ENCODE measurements at regions not wholly inside any gene's neighbourhood (a gene's known extent, or its start where the extent isn't known, plus 50 kb on each side); places are given as distances from the start of the nearest gene placed in this dataset.

DNA sequence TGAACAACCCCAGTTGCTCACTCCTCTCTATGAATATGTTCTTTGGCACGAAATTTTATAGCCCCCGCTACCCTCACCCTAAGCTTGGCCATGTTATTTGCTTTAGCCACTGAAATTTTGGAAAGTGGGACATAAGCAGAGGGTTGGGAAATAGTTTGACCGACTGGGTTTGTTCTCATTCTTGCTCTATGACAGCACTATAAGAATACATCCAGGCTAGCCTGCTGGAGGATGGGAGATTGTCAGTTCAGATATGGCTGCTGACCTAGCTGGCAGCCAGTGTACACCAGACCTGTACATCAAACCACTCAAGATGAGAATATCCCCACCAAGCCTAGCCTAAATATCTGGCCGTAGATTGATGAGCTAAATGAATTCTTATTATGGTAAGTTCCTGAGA is 298.1 kb downstream of the PDGFC start:
- ChIA-PET CTCF (no interaction called here), POLR2A (no interaction called here)
- TF ChIP-seq, protein P1, sequence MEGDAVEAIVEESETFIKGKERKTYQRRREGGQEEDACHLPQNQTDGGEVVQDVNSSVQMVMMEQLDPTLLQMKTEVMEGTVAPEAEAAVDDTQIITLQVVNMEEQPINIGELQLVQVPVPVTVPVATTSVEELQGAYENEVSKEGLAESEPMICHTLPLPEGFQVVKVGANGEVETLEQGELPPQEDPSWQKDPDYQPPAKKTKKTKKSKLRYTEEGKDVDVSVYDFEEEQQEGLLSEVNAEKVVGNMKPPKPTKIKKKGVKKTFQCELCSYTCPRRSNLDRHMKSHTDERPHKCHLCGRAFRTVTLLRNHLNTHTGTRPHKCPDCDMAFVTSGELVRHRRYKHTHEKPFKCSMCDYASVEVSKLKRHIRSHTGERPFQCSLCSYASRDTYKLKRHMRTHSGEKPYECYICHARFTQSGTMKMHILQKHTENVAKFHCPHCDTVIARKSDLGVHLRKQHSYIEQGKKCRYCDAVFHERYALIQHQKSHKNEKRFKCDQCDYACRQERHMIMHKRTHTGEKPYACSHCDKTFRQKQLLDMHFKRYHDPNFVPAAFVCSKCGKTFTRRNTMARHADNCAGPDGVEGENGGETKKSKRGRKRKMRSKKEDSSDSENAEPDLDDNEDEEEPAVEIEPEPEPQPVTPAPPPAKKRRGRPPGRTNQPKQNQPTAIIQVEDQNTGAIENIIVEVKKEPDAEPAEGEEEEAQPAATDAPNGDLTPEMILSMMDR (IDR thresholded peaks at IDR 0.05; ENCODE audit: control extremely low read depth, extremely low read depth, low read depth, missing control alignments), result no peak
- DNase-seq (ENCODE audit: extremely low spot score), result no peak

- no peak for DNase-seq (ENCODE audit: extremely low spot score)
- POLR2A ChIA-PET, result no interaction called here
- CTCF ChIA-PET, result interaction anchor here (1.0 to 1.3 kb wide), 2 partner anchors 10 to 12 kb away, joined by 3 to 4 read pairs; no protein-coding TSS in a partner anchor
- TF ChIP-seq, protein P1 (IDR thresholded peaks at IDR 0.05; ENCODE audit: control extremely low read depth, extremely low read depth, low read depth, missing control alignments), result no peak
Measured at GRCh38 chr4:156672492-156673305, 298.9 kb downstream of the PDGFC start.

DNA sequence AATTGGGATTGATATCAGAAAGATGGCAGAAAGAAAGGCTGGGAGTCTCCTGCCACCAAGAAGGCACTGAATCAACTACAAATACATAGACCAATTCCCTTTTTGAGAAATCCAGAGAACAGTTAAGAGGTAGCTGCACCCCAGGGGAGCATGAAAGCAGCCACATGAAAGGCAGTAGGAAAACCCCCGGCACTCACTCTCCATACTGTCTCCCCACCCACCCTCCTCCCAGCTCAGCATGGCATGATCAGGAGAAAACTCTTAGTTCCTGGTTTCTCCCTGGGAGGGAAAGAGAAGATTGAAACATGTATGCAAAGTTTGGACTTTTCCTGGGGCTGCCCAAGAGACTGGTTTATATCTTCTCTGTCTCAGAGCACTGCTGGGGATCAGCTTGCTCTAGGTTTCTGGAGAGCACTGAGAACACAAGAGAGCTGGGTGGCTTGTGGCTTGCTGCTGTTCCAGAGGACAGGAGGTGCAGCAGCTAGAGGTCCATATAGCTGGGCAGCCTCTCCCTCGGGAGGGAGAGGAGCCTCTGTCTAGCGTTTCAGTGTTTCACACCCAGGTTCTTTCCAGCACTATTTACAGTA is 305.7 kb downstream of the PDGFC start:
- TF ChIP-seq, protein P1 (IDR thresholded peaks at IDR 0.05; ENCODE audit: control extremely low read depth, extremely low read depth, low read depth, missing control alignments), result no peak
- ChIA-PET CTCF (interaction anchor here (0.9 kb wide), 1 partner anchor 178 kb away, joined by 3 read pairs; no protein-coding TSS in a partner anchor), POLR2A (no interaction called here)
- DNase-seq (ENCODE audit: extremely low spot score), result no peak

DNA sequence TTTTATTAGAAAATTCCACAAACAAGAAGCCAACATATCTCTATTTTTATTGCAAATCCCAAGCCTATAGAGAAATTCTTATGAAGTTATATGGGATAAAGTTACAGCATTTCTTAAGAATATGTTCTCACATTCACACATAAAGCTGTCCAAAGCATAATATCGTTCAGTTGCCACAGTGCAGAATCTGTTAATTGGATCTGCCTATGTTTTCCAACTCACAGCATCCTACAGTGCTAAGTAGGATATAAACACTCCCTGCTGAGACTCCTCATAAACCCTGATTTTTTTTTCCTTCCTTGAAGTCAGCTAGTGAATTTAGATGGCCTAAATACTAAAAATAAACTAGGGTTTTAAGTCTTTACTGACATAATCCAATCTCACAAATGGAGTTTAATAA is 307.9 kb downstream of the PDGFC start:
- DNase-seq (ENCODE audit: extremely low spot score), result no peak
- POLR2A ChIA-PET, result no interaction called here

GRCh38 chr4:156662921-156663320 is 308.7 kb downstream of the PDGFC start:
- CTCF ChIA-PET, result interaction anchor here (1.4 kb wide), 1 partner anchor 10 kb away, joined by 4 read pairs; no protein-coding TSS in a partner anchor
- TF ChIP-seq, protein P1 (IDR thresholded peaks at IDR 0.05; ENCODE audit: control extremely low read depth, extremely low read depth, low read depth, missing control alignments), result no peak

More for the DNA sequence above, 307.9 kb downstream of the PDGFC start:
- TF ChIP-seq, protein P1 (IDR thresholded peaks at IDR 0.05; ENCODE audit: control extremely low read depth, extremely low read depth, low read depth, missing control alignments), result no peak
- CTCF ChIA-PET, result interaction anchor here (1.3 kb wide), 1 partner anchor 15 kb away, joined by 3 read pairs; no protein-coding TSS in a partner anchor

GRCh38 chr4:156661555-156661954 is 310.0 kb downstream of the PDGFC start:
- POLR2A ChIA-PET, result no interaction called here
- TF ChIP-seq, protein P1 (IDR thresholded peaks at IDR 0.05; ENCODE audit: control extremely low read depth, extremely low read depth, low read depth, missing control alignments), result no peak
- DNase-seq (ENCODE audit: extremely low spot score), result no peak
- CTCF ChIA-PET, result interaction anchor here (1.4 kb wide), 1 partner anchor 11 kb away, joined by 4 read pairs; no protein-coding TSS in a partner anchor

More at GRCh38 chr4:156662921-156663320, 308.7 kb downstream of the PDGFC start:
- POLR2A ChIA-PET, result no interaction called here
- DNase-seq (ENCODE audit: extremely low spot score), result no peak
